HPDE6-E6E7 (cell line): ENCODE measurements at regions not wholly inside any gene's neighbourhood (a gene's known extent, or its start where the extent isn't known, plus 50 kb on each side); places are given as distances from the start of the nearest gene placed in this dataset.
"Not testable (repeated sequence)": the region's sequence is repeated elsewhere in the genome, so short reads cannot be mapped to it uniquely, and the experiment has no call there.

Experiments
- DNase-seq: peaks from one replicate; pipeline ENCODE4 v3.0.0; 2011; ENCODE audit warnings: missing footprints; ENCODE audit errors: extremely low spot score

GRCh38 chr10:7069706-7070105 lies 341.1 kb downstream of the SFMBT2 start:
- DNase-seq = no peak

GRCh38 chr10:7056216-7056615 lies 354.6 kb downstream of the SFMBT2 start:
- no peak for DNase-seq

DNA sequence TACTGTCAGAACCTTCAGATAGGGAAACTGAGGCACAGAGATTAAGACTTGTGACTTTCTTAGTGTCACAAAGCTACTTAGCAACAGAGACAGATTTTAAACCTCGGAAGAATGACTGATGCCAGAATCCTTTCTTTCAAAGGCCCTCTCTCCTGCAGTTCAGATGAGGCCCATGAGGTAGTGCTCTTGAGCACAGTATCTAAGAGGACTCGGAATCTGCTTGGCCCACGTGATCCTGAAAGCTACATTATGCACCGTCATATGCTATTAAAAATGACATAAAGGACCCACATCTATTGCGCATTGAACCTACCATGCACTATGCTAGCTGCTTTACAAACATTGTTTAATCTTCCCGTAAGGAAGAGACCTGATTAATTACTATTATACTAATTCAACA lies 355.9 kb downstream of the SFMBT2 start:
- DNase-seq = no peak

- no peak for DNase-seq
Observed at GRCh38 chr10:7053195-7053594, 357.6 kb downstream of the SFMBT2 start.

DNA sequence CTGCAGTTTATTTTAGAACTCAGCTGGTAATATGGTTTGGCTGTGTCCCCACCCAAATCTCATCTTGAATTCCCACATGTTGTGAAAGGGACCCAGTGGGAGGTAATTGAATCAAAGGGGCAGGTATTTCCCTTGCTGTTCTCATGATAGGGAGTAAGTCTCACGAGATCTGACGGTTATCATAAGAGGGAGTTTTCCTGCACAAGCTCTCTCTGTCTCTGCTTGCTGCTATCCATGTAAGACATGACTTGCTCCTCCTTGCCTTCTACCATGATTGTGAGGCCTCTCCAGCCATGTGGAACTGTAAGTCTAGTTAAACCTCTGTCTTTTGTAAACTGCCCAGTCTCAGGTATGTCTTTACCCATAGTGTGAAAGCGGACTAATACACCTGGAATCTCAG lies 360.8 kb downstream of the SFMBT2 start:
- DNase-seq = not testable (repeated sequence)

DNA sequence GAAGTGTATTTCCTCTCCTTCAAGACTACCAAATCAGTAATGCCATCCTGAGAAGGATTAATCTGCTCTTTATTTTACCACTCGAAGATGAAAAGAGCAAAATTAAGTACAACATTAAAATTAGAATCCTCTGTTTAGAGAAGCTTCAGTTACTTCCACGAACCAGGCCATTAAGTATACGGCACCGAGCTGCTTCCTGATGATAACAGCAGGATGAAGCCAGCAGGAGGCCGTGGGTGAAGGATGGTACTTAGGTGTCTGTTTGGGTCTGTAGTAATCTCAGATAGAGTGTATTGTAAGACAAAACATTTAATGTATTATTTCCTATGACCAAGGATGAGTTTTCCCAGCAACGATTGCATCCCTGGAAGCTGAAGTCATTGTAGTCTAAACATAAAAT lies 362.8 kb downstream of the SFMBT2 start:
- DNase-seq = no peak

DNA sequence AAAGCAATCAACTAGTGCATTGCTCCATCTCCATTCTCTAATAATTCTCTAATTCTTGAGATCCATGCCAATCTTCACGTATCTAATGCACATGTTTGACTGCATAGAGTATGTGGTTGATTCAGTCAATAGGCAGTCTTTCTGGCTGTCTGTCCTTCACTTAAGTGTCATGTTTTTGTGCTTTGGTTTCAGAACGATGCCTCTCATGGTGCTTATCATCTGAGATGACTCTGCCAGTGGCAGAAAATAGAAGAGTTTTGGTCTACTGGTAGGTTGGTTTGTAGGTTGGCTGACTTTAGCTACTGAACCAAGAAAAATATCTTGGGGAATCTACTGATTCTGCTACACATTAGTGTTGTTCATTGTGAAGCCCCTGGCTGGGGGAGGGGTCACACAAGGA lies 364.2 kb downstream of the SFMBT2 start:
- no peak for DNase-seq

- no peak for DNase-seq
Observed at GRCh38 chr10:7045891-7046599, 364.8 kb downstream of the SFMBT2 start.

DNA sequence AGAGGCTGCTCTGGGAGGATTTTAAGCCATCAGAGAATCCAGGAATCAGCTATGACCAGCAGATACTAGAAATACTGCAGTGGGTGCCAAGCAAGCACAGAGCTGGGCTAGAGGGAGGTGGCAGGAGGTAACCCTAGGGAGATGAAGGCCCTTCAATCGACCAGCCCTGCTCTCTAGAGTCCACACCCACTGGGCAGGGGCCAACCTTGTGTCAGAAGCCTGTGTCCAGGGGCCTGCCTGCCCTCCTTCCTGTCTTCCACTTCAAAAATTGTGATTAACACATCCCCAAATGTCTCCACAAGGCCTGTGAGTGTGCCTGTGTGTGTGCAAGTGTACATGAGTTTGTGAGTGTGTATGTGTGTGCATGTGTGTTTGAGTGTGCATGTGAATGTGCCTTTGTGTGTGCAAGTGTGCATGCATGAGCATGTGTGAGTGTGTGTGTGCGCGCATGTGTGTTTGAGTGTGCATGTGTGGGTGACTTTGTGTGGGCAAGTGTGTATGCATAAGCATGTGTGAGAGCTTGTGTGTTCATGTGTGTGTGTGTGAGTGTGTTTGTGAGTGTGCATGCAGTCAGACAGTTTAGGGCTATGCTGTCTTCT lies 367.7 kb downstream of the SFMBT2 start:
- no peak for DNase-seq

DNA sequence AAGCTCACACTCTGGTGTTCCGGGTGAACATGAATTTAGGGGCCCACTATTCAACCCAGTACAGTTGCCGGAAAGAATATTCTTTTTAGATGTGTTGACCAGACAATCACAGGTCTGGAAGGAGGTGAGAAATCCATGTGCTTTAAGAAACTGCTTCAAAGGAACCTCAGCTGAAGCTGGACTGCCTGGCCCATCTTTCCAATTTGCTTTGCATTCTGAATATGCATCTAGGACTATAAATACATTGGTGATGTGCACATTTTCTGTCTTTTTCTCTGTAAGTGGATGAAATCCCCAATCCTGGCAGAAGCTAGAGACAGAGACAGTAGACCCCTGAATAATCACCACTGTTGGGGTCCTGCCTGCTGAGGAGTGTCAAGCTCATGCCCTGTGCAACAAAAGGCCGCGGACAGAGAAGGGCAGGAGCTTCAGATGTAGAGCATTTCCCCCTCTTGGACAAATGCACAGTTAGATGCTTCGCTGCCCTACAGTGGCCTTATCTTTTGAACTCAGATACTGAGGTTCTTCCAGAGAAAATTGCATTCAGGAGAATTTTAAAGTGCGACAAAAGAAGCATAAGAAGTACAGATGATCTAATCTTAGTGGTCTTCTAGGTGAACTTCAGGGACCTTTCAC lies 368.3 kb downstream of the SFMBT2 start:
- no peak for DNase-seq

DNA sequence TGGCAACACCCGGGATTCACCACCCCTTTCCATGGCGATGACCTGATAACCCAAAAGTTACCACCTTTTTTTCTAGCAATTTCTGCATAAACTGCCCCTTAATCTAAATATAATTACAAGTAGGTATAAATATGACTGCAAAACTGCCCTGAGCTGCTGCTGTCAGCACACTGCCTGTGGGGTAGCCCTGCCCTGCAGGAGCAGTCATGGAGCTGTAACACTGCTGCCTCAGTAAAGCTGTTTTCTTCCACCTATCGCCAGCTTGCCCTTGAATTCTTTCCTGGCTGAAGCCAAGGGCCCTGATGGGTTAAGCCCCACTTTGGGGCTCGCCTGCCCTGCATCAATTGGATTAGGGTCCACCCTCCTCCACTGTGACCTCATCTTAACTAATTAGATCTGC lies 368.8 kb downstream of the SFMBT2 start:
- DNase-seq = no peak

- no peak for DNase-seq
Observed at GRCh38 chr10:7040681-7041080, 370.2 kb downstream of the SFMBT2 start.

- DNase-seq = no peak
Observed at GRCh38 chr10:7039859-7040258, 371.0 kb downstream of the SFMBT2 start.

GRCh38 chr10:7038416-7038815 lies 372.4 kb downstream of the SFMBT2 start:
- DNase-seq = no peak

- not testable (repeated sequence) for DNase-seq
Observed at GRCh38 chr10:7037434-7037833, 373.4 kb downstream of the SFMBT2 start.

GRCh38 chr10:7036951-7037350 lies 373.9 kb downstream of the SFMBT2 start:
- DNase-seq = no peak

- no peak for DNase-seq
Observed at GRCh38 chr10:7035126-7035761, 375.6 kb downstream of the SFMBT2 start.

GRCh38 chr10:7033031-7033430 lies 377.8 kb downstream of the SFMBT2 start:
- DNase-seq = no peak

DNA sequence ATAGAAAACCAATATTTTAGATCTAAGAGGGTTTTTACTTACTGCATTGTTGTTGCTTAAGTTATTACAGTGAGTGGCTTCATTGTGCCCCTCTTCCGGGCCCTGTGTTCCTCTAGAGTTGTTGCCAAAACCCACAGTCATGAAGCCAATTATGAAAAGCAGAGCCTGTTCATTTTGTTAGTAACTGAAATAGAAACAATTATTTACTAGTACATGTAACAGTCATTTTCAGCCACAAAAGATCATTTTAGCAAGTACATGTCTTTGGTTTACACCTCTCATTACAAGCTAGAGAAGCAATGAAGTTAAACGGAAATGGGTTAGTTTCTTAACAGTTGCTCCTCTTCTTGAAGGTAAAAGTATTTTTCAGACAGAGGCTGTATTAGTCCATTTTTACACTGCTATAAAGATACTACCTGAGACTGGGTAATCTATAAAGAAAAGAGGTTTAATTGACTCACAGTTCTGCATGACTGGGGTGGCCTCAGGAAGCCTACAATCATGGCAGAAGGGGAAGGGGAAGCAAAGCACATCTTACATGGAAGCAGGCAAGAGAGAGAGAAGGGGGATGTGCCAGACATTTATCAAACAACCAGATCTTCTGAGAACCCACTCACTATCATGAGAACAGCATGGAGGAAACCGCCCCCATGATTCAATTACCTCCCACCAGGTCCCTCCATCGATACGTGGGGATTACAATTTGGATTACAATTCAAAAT lies 380.5 kb downstream of the SFMBT2 start:
- DNase-seq = no peak

- no peak for DNase-seq
Observed at GRCh38 chr10:7029672-7030071, 381.2 kb downstream of the SFMBT2 start.

GRCh38 chr10:7028809-7029166 lies 382.0 kb downstream of the SFMBT2 start:
- no peak for DNase-seq
